ENCODE measurements at regions not wholly inside any gene's neighbourhood (a gene's known extent, or its start where the extent isn't known, plus 50 kb on each side); places are given as distances from the start of the nearest gene placed in this dataset.
"Not testable (repeated sequence)": the region's sequence is repeated elsewhere in the genome, so short reads cannot be mapped to it uniquely, and the experiment has no call there.

- H3K4me3 ChIP-seq (ENCODE audit: low read length in 3 of 3): no peak overlapping the region
- H3K36me3 ChIP-seq (ENCODE audit: control insufficient read depth in 3 of 3, insufficient read depth in 3 of 3, low read length in 3 of 3): no peaks in the 10 kb centered on the region
- H3K4me1 ChIP-seq (ENCODE audit: control insufficient read depth in 3 of 3, insufficient read depth in 3 of 3, low read length in 3 of 3): no peaks in the 10 kb centered on the region
- H3K27me3 ChIP-seq (ENCODE audit: control insufficient read depth in 3 of 3, insufficient read depth in 3 of 3, low read length in 3 of 3): no peaks in the 10 kb centered on the region
- no peak overlapping the region for H3K27ac ChIP-seq (ENCODE audit: low read depth, low read length)
- H3K9ac ChIP-seq (ENCODE audit: low read depth in 1 of 3, low read length in 3 of 3): no peak overlapping the region
- no peaks in the 10 kb centered on the region for H3K9me3 ChIP-seq (ENCODE audit: control insufficient read depth in 3 of 3, low read length in 3 of 3)
Observed at GRCh38 chrX:34810364-34810763, 132.2 kb upstream of the FAM47B start.

GRCh38 chrX:34810916-34811315, 131.7 kb upstream of the FAM47B start:
- Histone ChIP-seq H3K4me3 (ENCODE audit: low read length in 3 of 3) (no peak overlapping the region), H3K4me1 (ENCODE audit: control insufficient read depth in 3 of 3, insufficient read depth in 3 of 3, low read length in 3 of 3) (no peaks in the 10 kb centered on the region), H3K9ac (ENCODE audit: low read depth in 1 of 3, low read length in 3 of 3) (no peak overlapping the region), H3K9me3 (ENCODE audit: control insufficient read depth in 3 of 3, low read length in 3 of 3) (no peaks in the 10 kb centered on the region), H3K27ac (ENCODE audit: low read depth, low read length) (no peak overlapping the region), H3K27me3 (ENCODE audit: control insufficient read depth in 3 of 3, insufficient read depth in 3 of 3, low read length in 3 of 3) (no peaks in the 10 kb centered on the region), H3K36me3 (ENCODE audit: control insufficient read depth in 3 of 3, insufficient read depth in 3 of 3, low read length in 3 of 3) (no peaks in the 10 kb centered on the region)

GRCh38 chrX:34813618-34814017, 129.0 kb upstream of the FAM47B start:
- H3K36me3 ChIP-seq (ENCODE audit: control insufficient read depth in 3 of 3, insufficient read depth in 3 of 3, low read length in 3 of 3): no peaks in the 10 kb centered on the region
- H3K9ac ChIP-seq (ENCODE audit: low read depth in 1 of 3, low read length in 3 of 3): no peak overlapping the region
- H3K27me3 ChIP-seq (ENCODE audit: control insufficient read depth in 3 of 3, insufficient read depth in 3 of 3, low read length in 3 of 3): no peaks in the 10 kb centered on the region
- no peaks in the 10 kb centered on the region for H3K4me1 ChIP-seq (ENCODE audit: control insufficient read depth in 3 of 3, insufficient read depth in 3 of 3, low read length in 3 of 3)
- no peaks in the 10 kb centered on the region for H3K9me3 ChIP-seq (ENCODE audit: control insufficient read depth in 3 of 3, low read length in 3 of 3)
- H3K27ac ChIP-seq (ENCODE audit: low read depth, low read length): no peak overlapping the region
- no peak overlapping the region for H3K4me3 ChIP-seq (ENCODE audit: low read length in 3 of 3)

- Histone ChIP-seq H3K36me3 (ENCODE audit: control insufficient read depth in 3 of 3, insufficient read depth in 3 of 3, low read length in 3 of 3) (no peaks in the 10 kb centered on the region), H3K27me3 (ENCODE audit: control insufficient read depth in 3 of 3, insufficient read depth in 3 of 3, low read length in 3 of 3) (no peaks in the 10 kb centered on the region), H3K9ac (ENCODE audit: low read depth in 1 of 3, low read length in 3 of 3) (no peak overlapping the region), H3K9me3 (ENCODE audit: control insufficient read depth in 3 of 3, low read length in 3 of 3) (no peaks in the 10 kb centered on the region), H3K27ac (ENCODE audit: low read depth, low read length) (no peak overlapping the region), H3K4me3 (ENCODE audit: low read length in 3 of 3) (no peak overlapping the region), H3K4me1 (ENCODE audit: control insufficient read depth in 3 of 3, insufficient read depth in 3 of 3, low read length in 3 of 3) (no peaks in the 10 kb centered on the region)
Observed at GRCh38 chrX:34826964-34827363, 115.6 kb upstream of the FAM47B start.

- no peak overlapping the region for H3K27ac ChIP-seq (ENCODE audit: low read depth, low read length)
Observed at GRCh38 chrX:34839451-34839850, 103.1 kb upstream of the FAM47B start.

GRCh38 chrX:34841205-34841604, 101.4 kb upstream of the FAM47B start:
- H3K36me3 ChIP-seq (ENCODE audit: control insufficient read depth in 3 of 3, insufficient read depth in 3 of 3, low read length in 3 of 3); H3K27me3 ChIP-seq (ENCODE audit: control insufficient read depth in 3 of 3, insufficient read depth in 3 of 3, low read length in 3 of 3); H3K4me1 ChIP-seq (ENCODE audit: control insufficient read depth in 3 of 3, insufficient read depth in 3 of 3, low read length in 3 of 3); H3K9me3 ChIP-seq (ENCODE audit: control insufficient read depth in 3 of 3, low read length in 3 of 3); H3K9ac ChIP-seq (ENCODE audit: low read depth in 1 of 3, low read length in 3 of 3); H3K4me3 ChIP-seq (ENCODE audit: low read length in 3 of 3); H3K27ac ChIP-seq (ENCODE audit: low read depth, low read length): not testable (repeated sequence)

More at GRCh38 chrX:34839451-34839850, 103.1 kb upstream of the FAM47B start:
- H3K4me3 ChIP-seq (ENCODE audit: low read length in 3 of 3): no peak overlapping the region
- no peak overlapping the region for H3K9ac ChIP-seq (ENCODE audit: low read depth in 1 of 3, low read length in 3 of 3)
- H3K27me3 ChIP-seq (ENCODE audit: control insufficient read depth in 3 of 3, insufficient read depth in 3 of 3, low read length in 3 of 3): no peaks in the 10 kb centered on the region
- no peaks in the 10 kb centered on the region for H3K36me3 ChIP-seq (ENCODE audit: control insufficient read depth in 3 of 3, insufficient read depth in 3 of 3, low read length in 3 of 3)
- no peaks in the 10 kb centered on the region for H3K4me1 ChIP-seq (ENCODE audit: control insufficient read depth in 3 of 3, insufficient read depth in 3 of 3, low read length in 3 of 3)
- peaks cover 0 to 2% (median 0%) of the 10 kb centered on the region in 3 donors for H3K9me3 ChIP-seq (ENCODE audit: control insufficient read depth in 3 of 3, low read length in 3 of 3)

GRCh38 chrX:34848281-34848680, 94.3 kb upstream of the FAM47B start:
- no peaks in the 10 kb centered on the region for H3K4me1 ChIP-seq (ENCODE audit: control insufficient read depth in 3 of 3, insufficient read depth in 3 of 3, low read length in 3 of 3)
- H3K4me3 ChIP-seq (ENCODE audit: low read length in 3 of 3): no peak overlapping the region
- peaks cover 0 to 2% (median 0%) of the 10 kb centered on the region in 3 donors for H3K9me3 ChIP-seq (ENCODE audit: control insufficient read depth in 3 of 3, low read length in 3 of 3)
- no peak overlapping the region for H3K9ac ChIP-seq (ENCODE audit: low read depth in 1 of 3, low read length in 3 of 3)
- H3K27me3 ChIP-seq (ENCODE audit: control insufficient read depth in 3 of 3, insufficient read depth in 3 of 3, low read length in 3 of 3): no peaks in the 10 kb centered on the region
- no peak overlapping the region for H3K27ac ChIP-seq (ENCODE audit: low read depth, low read length)
- H3K36me3 ChIP-seq (ENCODE audit: control insufficient read depth in 3 of 3, insufficient read depth in 3 of 3, low read length in 3 of 3): no peaks in the 10 kb centered on the region

GRCh38 chrX:34849371-34849770, 93.2 kb upstream of the FAM47B start:
- Histone ChIP-seq H3K27me3 (ENCODE audit: control insufficient read depth in 3 of 3, insufficient read depth in 3 of 3, low read length in 3 of 3) (no peaks in the 10 kb centered on the region), H3K36me3 (ENCODE audit: control insufficient read depth in 3 of 3, insufficient read depth in 3 of 3, low read length in 3 of 3) (no peaks in the 10 kb centered on the region), H3K4me3 (ENCODE audit: low read length in 3 of 3) (no peak overlapping the region), H3K9me3 (ENCODE audit: control insufficient read depth in 3 of 3, low read length in 3 of 3) (no peaks in the 10 kb centered on the region), H3K9ac (ENCODE audit: low read depth in 1 of 3, low read length in 3 of 3) (no peak overlapping the region), H3K27ac (ENCODE audit: low read depth, low read length) (no peak overlapping the region), H3K4me1 (ENCODE audit: control insufficient read depth in 3 of 3, insufficient read depth in 3 of 3, low read length in 3 of 3) (no peaks in the 10 kb centered on the region)

- peaks cover 0 to 2% (median 0%) of the 10 kb centered on the region in 3 donors for H3K4me1 ChIP-seq (ENCODE audit: control insufficient read depth in 3 of 3, insufficient read depth in 3 of 3, low read length in 3 of 3)
Observed at GRCh38 chrX:34859191-34859590, 83.4 kb upstream of the FAM47B start.

GRCh38 chrX:34863906-34864305, 78.7 kb upstream of the FAM47B start:
- Histone ChIP-seq H3K4me1 (ENCODE audit: control insufficient read depth in 3 of 3, insufficient read depth in 3 of 3, low read length in 3 of 3) (peaks cover 0 to 2% (median 0%) of the 10 kb centered on the region in 3 donors), H3K27me3 (ENCODE audit: control insufficient read depth in 3 of 3, insufficient read depth in 3 of 3, low read length in 3 of 3) (no peaks in the 10 kb centered on the region), H3K27ac (ENCODE audit: low read depth, low read length) (peak overlapping the region; percentile 19), H3K9me3 (ENCODE audit: control insufficient read depth in 3 of 3, low read length in 3 of 3) (peaks cover 0 to 2% (median 0%) of the 10 kb centered on the region in 3 donors), H3K36me3 (ENCODE audit: control insufficient read depth in 3 of 3, insufficient read depth in 3 of 3, low read length in 3 of 3) (no peaks in the 10 kb centered on the region), H3K9ac (ENCODE audit: low read depth in 1 of 3, low read length in 3 of 3) (no peak overlapping the region), H3K4me3 (ENCODE audit: low read length in 3 of 3) (no peak overlapping the region)

More at GRCh38 chrX:34859191-34859590, 83.4 kb upstream of the FAM47B start:
- no peak overlapping the region for H3K27ac ChIP-seq (ENCODE audit: low read depth, low read length)
- H3K36me3 ChIP-seq (ENCODE audit: control insufficient read depth in 3 of 3, insufficient read depth in 3 of 3, low read length in 3 of 3): no peaks in the 10 kb centered on the region
- no peak overlapping the region for H3K9ac ChIP-seq (ENCODE audit: low read depth in 1 of 3, low read length in 3 of 3)
- no peaks in the 10 kb centered on the region for H3K27me3 ChIP-seq (ENCODE audit: control insufficient read depth in 3 of 3, insufficient read depth in 3 of 3, low read length in 3 of 3)
- no peak overlapping the region for H3K4me3 ChIP-seq (ENCODE audit: low read length in 3 of 3)
- no peaks in the 10 kb centered on the region for H3K9me3 ChIP-seq (ENCODE audit: control insufficient read depth in 3 of 3, low read length in 3 of 3)

GRCh38 chrX:34866646-34867045, 76.0 kb upstream of the FAM47B start:
- no peak overlapping the region for H3K9ac ChIP-seq (ENCODE audit: low read depth in 1 of 3, low read length in 3 of 3)
- no peak overlapping the region for H3K27ac ChIP-seq (ENCODE audit: low read depth, low read length)
- peaks cover 0 to 2% (median 0%) of the 10 kb centered on the region in 3 donors for H3K9me3 ChIP-seq (ENCODE audit: control insufficient read depth in 3 of 3, low read length in 3 of 3)
- H3K27me3 ChIP-seq (ENCODE audit: control insufficient read depth in 3 of 3, insufficient read depth in 3 of 3, low read length in 3 of 3): no peaks in the 10 kb centered on the region
- H3K4me1 ChIP-seq (ENCODE audit: control insufficient read depth in 3 of 3, insufficient read depth in 3 of 3, low read length in 3 of 3): peaks cover 0 to 2% (median 0%) of the 10 kb centered on the region in 3 donors
- H3K4me3 ChIP-seq (ENCODE audit: low read length in 3 of 3): no peak overlapping the region
- no peaks in the 10 kb centered on the region for H3K36me3 ChIP-seq (ENCODE audit: control insufficient read depth in 3 of 3, insufficient read depth in 3 of 3, low read length in 3 of 3)
